ENCODE measurements at regions not wholly inside any gene's neighbourhood (a gene's known extent, or its start where the extent isn't known, plus 50 kb on each side); places are given as distances from the start of the nearest gene placed in this dataset.
A peak's percentile ranks its signal among the peaks of the same experiment; 100 is the strongest.

DNA sequence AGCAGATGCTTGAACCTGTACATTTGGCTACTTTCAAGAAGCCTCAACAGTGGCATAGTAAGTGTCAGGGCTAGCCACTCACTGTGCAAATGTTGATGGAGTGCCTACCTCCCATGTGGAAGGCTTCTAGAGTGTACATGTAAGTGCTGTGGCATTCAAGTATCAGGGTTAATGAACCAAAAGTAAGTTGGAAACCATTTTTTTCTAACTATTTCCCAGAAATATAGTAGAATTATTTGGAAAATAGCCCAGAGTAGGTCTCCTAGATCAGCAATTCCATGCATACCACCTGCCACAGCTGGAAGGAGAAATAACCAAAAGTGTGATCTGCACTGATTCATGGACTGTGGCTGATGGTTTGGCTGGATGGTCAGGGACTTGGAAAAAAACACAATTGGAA, 53.3 kb downstream of the FOXD1 start:
- DNase-seq, result no peak

DNA sequence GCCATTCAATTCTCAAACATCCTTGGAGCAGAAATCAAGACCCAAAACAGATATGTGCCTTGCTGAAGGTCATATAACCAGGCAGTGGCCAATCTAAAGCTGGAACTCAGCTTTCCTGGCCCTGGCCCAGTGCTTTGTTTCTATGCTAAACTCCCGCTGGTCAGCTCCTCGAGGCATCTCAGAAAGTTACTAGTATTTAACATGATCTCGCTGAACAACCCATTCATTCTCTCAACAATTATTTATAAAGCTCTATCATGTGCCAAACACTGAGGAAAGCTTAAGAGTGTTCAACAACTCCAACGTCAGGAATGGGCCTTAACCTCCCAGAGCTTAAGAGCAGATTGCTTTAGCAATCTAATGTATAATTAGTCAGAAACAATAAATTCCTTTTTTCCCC, 54.0 kb downstream of the FOXD1 start:
- no peak for DNase-seq

DNA sequence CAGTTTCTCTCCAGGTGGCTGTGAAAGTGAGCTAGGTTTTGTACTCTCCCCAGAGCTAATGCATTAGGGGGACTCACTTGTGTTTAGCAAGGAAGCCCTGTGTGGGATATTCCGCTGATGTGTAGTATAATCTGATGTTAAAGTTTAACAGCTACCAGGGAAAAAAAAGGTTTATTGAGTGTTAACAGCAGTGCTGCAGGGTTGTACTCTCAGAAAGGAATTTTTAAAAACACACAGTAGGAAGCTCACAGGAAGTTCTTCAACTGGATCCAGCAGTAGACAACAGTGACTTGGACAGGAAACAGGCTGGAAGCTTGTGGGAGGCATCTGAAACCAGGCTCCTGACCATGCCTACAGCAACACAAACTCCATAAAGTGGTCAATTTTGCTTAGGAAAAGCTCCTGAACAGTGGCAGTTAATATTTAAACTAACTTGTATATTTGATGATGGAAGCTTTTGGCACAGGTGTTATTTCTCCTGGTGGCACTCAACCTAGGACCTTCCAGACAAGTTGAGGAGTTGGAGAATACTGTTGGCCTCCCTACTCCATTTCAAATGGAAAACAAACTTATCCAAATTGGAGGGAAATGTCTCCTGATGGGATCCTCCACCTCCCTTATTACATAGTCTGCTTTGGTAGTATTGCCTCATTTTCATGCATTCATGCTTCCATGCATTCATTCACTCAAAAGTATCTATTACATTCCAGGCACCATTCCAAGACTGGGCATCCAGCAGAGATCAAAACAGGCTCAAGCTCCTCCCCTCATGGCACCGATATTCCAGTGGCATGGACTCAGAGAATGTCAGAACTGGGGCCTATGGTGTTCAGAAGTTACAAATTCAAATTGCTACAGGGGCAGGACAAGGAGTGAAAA, 54.7 kb downstream of the FOXD1 start:
- no peak for DNase-seq

- no peak for DNase-seq
Observed at GRCh38 chr5:73392775-73393174, 55.8 kb downstream of the FOXD1 start.

- DNase-seq, result no peak
Observed at GRCh38 chr5:73391441-73391881, 57.1 kb downstream of the FOXD1 start.

DNA sequence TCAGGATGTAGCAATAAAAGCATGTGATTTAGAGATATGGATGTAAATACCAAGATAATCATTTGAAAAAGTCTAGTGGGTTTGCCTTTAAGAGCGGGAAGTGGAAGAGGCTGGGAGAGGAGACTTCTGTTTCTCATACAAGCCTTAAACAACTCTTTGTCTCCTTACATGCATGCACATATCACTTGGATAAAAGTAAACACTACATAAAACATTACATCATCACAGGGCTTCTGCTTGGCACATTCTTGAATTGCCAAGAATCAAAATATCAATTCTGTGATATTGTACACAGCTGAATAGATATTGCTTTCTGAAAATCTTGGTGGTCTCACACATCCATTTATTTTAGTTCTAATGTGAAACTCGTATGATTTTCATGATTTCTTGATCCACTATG, 57.6 kb downstream of the FOXD1 start:
- DNase-seq, result no peak

- no peak for DNase-seq
Observed at GRCh38 chr5:73388740-73389139, 59.8 kb downstream of the FOXD1 start.

- DNase-seq, result no peak
Observed at GRCh38 chr5:73388306-73388684, 60.3 kb downstream of the FOXD1 start.

DNA sequence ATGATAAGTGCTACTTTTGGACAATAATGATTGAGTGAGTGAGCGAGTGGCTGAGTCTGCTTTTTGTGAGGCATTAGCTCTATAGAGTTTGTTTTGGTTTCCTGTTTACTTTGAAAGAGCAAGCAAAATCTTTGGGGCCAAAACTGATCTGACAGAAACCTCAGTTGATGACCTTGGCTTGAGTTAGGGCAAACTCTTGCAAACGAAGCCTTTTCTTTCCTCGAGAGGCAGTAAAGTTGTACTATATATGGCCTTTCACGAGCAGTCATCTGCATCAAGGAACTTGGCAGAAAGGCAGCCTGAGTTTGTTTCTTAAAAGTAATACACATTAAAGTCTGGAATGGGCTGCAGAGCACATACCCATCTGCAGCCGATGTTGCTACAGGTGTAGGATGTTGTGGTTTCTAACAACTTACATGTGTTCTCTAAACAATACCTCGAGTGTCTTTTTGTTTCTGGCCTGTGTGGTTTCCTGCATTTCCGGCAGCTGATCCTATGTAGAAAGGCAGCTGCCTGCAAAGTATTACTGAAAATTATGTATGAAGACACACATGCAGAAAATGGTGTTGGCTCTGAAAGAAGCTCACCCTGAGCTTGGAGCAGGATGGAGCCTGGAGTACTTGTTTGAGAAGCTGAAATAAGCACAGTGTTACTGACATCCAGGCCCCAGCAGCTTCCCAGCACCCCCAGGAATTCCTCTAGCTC, 60.8 kb downstream of the FOXD1 start:
- peak; percentile 72 for DNase-seq

DNA sequence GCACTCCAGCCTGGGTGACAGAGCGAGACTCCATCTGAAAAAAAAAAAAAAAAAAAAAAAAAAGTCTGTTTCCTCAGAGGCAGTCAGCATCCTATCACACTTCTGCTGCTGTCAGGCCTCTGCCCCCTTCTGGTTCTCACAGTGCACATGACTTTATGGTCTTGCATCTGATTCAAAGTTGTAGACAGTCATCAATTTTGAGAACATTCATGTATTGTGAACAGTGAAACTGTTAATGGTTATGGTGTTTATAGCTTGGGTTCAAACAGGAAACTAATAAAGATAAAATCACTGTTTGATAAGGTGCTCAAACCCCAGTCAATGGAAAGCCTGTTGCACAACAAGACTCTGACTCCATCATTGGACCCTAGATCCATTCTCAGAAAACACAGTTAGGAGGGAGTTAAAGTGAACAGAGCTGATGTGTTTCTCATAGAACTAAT, 61.4 kb downstream of the FOXD1 start:
- DNase-seq, result no peak

- DNase-seq, result no peak
Observed at GRCh38 chr5:73384861-73385260, 63.7 kb downstream of the FOXD1 start.

DNA sequence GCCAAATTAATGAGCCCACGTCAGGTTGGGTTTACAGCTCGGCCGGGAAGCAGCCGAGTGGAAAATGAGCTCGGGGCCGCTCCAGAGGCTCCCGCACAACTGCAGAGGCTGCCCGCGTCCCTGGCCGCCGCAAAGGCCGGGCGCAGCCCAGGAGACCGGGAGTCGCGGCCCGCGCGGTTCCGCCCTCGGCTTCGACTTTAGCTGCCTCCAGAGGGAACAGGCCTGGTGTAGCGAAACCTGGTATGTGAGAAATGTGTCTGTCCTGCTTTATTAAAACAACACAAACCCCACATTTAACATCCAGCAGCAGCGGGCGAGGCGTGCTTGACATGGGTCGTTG, 66.2 kb downstream of the FOXD1 start:
- DNase-seq, result no peak

DNA sequence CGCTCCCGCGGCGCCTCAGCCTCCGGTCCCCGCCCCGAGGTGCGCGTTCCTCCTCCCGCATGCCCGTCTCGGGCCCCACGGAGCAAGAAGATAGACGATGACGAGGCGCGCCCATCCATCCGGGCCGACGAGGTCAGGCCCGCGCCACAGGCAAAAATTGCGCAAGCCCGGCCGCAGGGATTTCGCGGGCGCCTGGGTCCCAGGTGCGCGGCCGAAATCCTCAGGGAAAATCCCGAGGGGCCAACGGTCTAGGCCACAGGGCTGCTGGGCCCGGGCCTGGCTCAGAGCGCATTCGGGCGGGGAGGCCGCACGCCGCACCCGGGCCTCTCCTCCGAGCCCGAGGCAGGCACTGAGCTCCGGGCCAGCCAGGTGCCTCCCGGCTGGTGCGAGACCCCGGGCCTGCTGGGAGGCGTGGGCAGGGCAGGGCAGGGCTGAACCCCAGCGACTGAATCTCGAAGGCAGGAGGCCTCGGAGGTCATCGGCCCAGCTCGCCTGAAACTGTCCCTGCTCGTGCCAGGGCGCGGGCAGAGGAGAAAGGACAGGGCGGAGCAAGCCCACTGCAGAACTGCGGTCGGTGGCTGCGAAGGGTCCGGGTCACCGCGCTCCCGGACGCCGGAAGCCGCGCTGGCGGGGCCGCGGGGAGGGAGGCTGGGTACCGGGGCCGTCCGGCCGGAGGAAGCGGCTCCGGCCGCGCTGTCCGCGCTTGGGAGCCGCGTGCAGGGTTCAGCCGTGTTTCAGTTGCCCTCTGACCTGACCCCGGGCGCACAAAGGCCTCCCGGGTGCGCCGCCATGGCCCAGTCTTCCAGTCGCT, 66.8 kb downstream of the FOXD1 start:
- no peak for DNase-seq

- no peak for DNase-seq
Observed at GRCh38 chr5:73380710-73381589, 67.6 kb downstream of the FOXD1 start.

DNA sequence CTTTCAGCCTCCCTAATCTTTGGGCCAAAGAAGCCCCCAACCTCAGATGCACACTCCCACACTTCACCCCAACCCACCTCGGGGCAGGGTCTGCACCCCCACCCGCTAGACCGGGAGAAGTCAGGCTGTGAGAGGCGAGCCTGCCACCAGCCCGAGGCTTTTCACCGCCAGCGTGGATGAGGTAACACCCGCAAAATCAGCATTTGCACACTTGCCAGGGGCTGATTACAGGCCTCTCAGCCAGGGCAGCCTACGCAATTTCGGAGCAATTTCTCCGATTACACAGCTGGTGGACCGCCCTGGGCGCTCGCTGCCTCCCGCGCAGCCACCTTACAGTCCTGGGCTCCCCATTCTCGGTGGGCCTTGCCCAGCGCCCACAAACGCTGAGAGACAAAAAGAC, 68.5 kb downstream of the FOXD1 start:
- DNase-seq, result no peak

- no peak for DNase-seq
Observed at GRCh38 chr5:73379435-73379834, 69.1 kb downstream of the FOXD1 start.

- no peak for DNase-seq
Observed at GRCh38 chr5:73378765-73379164, 69.8 kb downstream of the FOXD1 start.

DNA sequence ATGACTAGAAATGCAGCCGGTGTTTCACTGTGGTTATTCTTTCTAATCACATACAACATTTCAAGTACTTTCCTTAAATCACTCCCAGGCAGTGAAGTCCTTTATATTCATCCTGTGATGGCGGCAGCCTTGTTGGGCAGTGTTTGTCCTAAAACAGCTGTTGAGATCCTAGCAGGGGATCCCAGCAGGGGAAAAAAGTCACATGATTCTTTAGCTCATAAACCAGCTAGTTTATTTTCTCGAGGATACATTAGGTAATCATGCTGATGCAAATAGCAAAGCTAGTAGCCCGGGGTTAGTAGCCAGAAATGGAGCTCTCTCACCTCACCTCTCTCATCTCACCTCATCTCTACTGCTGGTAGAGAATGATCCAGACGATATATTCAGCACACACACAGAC, 70.5 kb downstream of the FOXD1 start:
- DNase-seq, result no peak

DNA sequence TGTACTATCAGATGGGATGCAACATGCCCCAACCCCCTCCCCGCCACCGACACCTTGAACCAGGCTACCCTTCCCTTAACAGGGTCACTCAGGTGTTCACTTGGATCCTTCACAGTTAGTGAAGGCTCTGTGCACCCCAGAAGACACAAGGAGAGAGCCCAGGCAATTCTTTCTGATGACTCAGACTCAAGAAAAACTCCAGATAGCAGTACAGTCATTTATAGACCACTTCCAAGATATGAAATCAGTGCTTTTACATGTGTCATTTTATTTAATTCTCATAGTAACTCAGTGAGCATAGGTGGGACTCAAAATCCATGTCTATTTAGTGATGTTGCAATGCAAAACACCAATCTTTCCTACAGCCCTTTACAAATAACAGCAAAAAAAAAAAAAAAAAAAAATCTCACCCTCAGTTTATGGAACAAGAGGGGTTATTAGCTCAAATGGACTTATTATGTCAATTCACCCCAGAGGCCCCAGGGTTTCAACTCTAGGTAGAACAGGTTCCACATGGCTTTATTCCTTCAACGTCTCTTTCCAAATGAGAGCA, 71.9 kb downstream of the FOXD1 start:
- no peak for DNase-seq

- DNase-seq, result no peak
Observed at GRCh38 chr5:73375949-73376348, 72.6 kb downstream of the FOXD1 start.

DNA sequence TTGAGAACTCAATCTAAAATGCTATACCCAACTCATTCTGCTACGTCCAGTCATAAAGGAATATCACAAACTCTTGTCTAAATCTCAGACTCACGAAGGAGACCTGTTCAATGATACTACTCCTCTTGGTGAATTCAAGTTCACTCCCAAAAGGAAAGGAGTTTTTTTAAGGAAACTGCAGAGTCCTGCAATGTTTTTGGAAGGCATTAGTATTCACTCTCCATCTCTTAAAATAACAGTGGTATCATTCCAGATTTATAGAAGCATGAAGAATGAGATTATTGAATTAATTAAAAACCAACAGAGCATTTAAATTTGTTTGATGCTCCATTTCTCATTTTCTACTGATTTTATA, 73.4 kb downstream of the FOXD1 start:
- no peak for DNase-seq

Measured in renal pelvis (tissue), 1 donor.